ENCODE measurements at regions not wholly inside any gene's neighbourhood (a gene's known extent, or its start where the extent isn't known, plus 50 kb on each side); places are given as distances from the start of the nearest gene placed in this dataset. TPM values are rescaled to one million over a fixed set of nuclear protein-coding genes. Genes with fewer than 3 reads are reported as not detected.

DNA sequence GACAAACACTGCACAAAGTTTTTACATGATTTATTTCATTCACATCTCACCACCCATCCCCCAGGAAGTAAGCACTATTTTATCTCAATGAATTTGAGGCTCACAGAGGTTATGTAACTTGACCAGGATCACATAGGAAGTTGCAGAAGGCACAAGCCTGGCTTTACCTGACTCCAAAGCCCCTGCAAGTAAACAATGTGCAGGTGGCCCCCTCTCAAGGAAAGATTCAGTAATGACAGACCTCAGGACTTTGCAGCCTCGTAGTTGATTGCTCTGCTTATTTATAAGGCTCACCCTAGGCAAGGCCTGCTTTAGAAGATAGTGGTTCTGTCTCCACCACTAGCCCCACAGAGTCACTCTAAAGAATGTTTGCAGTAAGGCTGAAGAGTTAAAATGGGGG, 79.8 kb upstream of the MDFIC2 start:
- TF ChIP-seq, protein P1, sequence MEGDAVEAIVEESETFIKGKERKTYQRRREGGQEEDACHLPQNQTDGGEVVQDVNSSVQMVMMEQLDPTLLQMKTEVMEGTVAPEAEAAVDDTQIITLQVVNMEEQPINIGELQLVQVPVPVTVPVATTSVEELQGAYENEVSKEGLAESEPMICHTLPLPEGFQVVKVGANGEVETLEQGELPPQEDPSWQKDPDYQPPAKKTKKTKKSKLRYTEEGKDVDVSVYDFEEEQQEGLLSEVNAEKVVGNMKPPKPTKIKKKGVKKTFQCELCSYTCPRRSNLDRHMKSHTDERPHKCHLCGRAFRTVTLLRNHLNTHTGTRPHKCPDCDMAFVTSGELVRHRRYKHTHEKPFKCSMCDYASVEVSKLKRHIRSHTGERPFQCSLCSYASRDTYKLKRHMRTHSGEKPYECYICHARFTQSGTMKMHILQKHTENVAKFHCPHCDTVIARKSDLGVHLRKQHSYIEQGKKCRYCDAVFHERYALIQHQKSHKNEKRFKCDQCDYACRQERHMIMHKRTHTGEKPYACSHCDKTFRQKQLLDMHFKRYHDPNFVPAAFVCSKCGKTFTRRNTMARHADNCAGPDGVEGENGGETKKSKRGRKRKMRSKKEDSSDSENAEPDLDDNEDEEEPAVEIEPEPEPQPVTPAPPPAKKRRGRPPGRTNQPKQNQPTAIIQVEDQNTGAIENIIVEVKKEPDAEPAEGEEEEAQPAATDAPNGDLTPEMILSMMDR (IDR thresholded peaks at IDR 0.05), result no peak
- DNase-seq (ENCODE audit: low spot score) (no peak), ATAC-seq (ENCODE audit: low FRiP score) (no peak)

DNA sequence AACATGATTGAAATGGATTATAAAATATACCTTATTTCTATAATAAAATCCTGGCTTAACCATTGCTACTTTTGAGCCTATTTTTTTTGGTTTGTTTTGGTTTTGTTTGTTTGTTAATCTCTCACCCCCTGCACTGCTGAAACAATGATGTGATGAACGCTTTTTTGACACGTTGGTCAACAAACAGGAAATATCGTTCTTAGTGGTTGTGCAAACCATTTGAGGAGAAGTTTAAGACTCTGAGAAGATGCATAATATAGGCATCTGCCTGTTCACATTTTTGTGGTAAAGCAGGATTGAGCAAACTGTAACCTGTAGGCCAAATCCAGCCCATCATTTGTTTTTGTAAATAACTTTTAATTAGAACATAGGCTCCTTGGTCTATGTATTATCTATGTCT, 75.5 kb upstream of the MDFIC2 start:
- DNase-seq (ENCODE audit: low spot score), result no peak
- TF ChIP-seq, protein P1 (IDR thresholded peaks at IDR 0.05), result no peak
- ATAC-seq (ENCODE audit: low FRiP score), result no peak

DNA sequence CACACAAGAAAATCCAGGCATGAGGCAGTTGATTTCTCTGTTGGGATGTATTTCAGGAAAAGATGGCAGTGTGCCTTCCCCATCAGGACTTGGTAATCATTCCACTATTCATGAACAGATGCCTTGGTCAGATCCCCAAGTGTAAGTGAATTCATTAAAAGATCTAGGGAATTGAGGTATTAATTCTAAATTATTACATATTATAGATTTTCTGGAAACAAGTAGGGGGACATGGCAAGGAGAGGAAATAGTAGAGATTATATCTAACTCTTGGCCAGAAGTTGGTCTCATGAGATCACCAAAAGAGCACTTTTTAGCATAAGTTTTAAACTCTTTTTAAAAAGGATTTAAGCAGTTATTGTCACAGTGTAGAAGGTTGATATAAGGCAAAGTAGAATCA, 74.4 kb upstream of the MDFIC2 start:
- TF ChIP-seq, protein P1 (IDR thresholded peaks at IDR 0.05), result no peak
- DNase-seq (ENCODE audit: low spot score), result no peak
- no peak for ATAC-seq (ENCODE audit: low FRiP score)

DNA sequence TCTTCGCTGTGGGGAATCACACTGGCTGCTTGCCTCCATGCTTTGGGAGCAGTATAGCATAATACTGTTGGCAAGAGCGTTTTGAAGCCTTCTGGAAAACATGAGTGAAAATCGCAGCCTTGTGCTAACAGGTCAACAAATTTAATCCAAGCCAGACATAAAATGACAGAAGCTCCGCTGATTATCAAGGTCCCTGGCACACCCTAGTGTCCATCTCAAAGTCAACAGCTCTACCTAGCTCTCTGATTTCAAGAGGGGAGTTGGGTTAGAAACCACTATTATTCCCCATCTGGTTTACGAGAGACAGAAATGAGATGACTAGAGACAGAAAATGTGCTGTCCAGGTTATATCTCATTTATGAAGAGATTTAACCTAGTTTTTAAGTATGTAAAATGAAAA, 73.6 kb upstream of the MDFIC2 start:
- TF ChIP-seq, protein P1 (IDR thresholded peaks at IDR 0.05), result no peak

DNA sequence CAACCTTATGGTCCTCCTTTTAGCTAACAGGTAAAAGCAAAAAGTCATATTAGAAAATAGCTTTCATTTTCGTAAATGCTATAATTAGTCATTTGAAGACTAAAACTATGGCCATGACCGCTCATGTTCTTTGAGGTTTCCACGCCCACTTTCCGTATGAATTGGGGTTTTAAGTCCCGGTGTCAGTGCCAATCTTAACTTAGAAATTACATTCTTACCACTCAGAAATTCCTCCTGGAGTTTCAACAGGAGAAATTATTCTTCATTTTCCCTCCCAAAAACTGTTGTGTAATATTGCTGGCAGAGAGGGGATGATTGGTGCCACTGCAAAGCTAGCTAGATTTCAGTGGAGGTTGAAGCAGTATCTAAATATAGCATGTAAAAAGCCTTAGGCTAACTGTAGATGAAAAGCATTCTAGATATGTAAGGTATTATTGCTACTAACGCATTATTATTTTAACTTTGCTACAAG, 71.0 kb upstream of the MDFIC2 start:
- DNase-seq (ENCODE audit: low spot score) (no peak), ATAC-seq (ENCODE audit: low FRiP score) (peak; percentile 90)
- TF ChIP-seq, protein P1 (IDR thresholded peaks at IDR 0.05), result no peak

More for the DNA sequence above, 73.6 kb upstream of the MDFIC2 start:
- ATAC-seq (ENCODE audit: low FRiP score), result no peak
- no peak for DNase-seq (ENCODE audit: low spot score)

DNA sequence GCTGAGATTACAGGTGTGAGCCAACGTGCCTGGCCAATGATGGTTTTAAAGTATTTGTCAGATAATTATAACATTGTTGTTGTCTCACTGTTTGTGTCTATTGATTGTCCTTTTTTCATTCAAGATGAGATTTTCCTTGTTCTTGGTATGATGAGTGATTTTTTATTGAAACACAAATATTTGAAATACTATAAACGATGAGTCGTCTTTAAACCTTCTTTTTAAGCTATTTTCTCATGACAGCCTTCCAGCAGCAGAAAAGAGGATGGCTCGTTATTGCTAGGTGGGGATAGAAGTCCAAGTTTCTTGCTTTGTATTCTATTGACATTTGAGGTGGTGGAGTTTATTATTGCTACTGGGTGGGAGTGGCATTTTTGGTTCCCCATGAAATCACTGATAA, 61.7 kb upstream of the MDFIC2 start:
- no peak for ATAC-seq (ENCODE audit: low FRiP score)
- DNase-seq (ENCODE audit: low spot score), result no peak
- TF ChIP-seq, protein P1 (IDR thresholded peaks at IDR 0.05), result no peak

Small RNA genes in the stretch of these regions (small RNA-seq; reads per million reads assigned to genes)
- gene COX6CP6 (not detected), gene RNU6-281P (not detected)

Data from omental fat pad (tissue), 3 donors.